Endothelial cell of umbilical vein (primary cell): ENCODE measurements at regions not wholly inside any gene's neighbourhood (a gene's known extent, or its start where the extent isn't known, plus 50 kb on each side); places are given as distances from the start of the nearest gene placed in this dataset.

Experiments
- BruUV-seq: library from RNA; stranded (reverse); fragments of 400-500 nt; replicated peaks from 2 replicates; lab custom pipeline; 2021; lab: Mats Ljungman, UMichigan
- CTCF ChIA-PET: fragments of 300-600, 350-600 bp; sonication (Branson Sonifier 250); formaldehyde crosslinking; loops from one replicate; lab custom pipeline; 2021; ENCODE audit warnings: antibody characterized with exemption, inconsistent platforms; lab: Charles Lee
- POLR2A ChIA-PET: fragments of 300-600, 350-600 bp; sonication (Branson Sonifier 250); formaldehyde crosslinking; loops from one replicate; lab custom pipeline; 2021; ENCODE audit warnings: antibody characterized with exemption, inconsistent platforms; lab: Charles Lee
- DNase-seq: peaks from one replicate; pipeline ENCODE4 v3.0.0-alpha.2; 2011; ENCODE audit warnings: low read depth, low spot score
- FAIRE-seq: peaks from 2 replicates; lab custom pipeline; 2011; peaks lifted over from hg19 to GRCh38; lab: Jason Lieb, UNC
- H2AFZ ChIP-seq: 2 replicates; pipeline ENCODE4 v1.6.0; 2012; ENCODE audit warnings: low read depth, low read length, control low read depth, inconsistent platforms
- H3K27ac ChIP-seq: 2 replicates; pipeline ENCODE4 v1.5.1; 2011; ENCODE audit warnings: low read depth, mild to moderate bottlenecking, control low read depth, low read length, moderate library complexity; ENCODE audit not compliant: insufficient read depth
- H3K27me3 ChIP-seq, 2 experiments: 2 replicates each; pipeline versions ENCODE4 v1.6.0 to v1.6.1; 2011; ENCODE audit warnings: low read length in 2 of 2, mixed read lengths in 1 of 2; ENCODE audit not compliant: control insufficient read depth in 2 of 2, insufficient read depth in 2 of 2
- H3K36me3 ChIP-seq, 2 experiments: 2 replicates in 1 of 2; 3 replicates in 1 of 2; pipeline ENCODE4 v1.5.1; 2011; ENCODE audit warnings: low read length in 2 of 2, mild to moderate bottlenecking in 1 of 2, moderate library complexity in 1 of 2; ENCODE audit not compliant: control insufficient read depth in 2 of 2, insufficient read depth in 2 of 2; ENCODE audit errors: extremely low read depth in 1 of 2
- H3K4me1 ChIP-seq: 3 replicates; pipeline ENCODE4 v1.5.1; 2011; ENCODE audit warnings: mild to moderate bottlenecking, low read length; ENCODE audit not compliant: control insufficient read depth, insufficient read depth; ENCODE audit errors: extremely low read depth
- H3K4me2 ChIP-seq: 2 replicates; pipeline ENCODE4 v1.6.1; 2011; ENCODE audit warnings: low read length, control low read depth, mixed read lengths; ENCODE audit not compliant: insufficient read depth
- H3K4me3 ChIP-seq, 3 experiments: fragments of 200-600 bp in 1 of 3; sonication (generic), shearing (Covaris generic) in 1 of 3; replicated peaks in 1 of 3; 2 replicates each; pipeline ENCODE4 v1.5.1; 2011 to 2016; ENCODE audit warnings: control low read depth in 3 of 3, low read length in 3 of 3, mild to moderate bottlenecking in 2 of 3, inconsistent platforms in 1 of 3, low read depth in 1 of 3, moderate library complexity in 1 of 3; ENCODE audit not compliant: insufficient read depth in 1 of 3
- H3K79me2 ChIP-seq: 2 replicates; pipeline ENCODE4 v1.6.0; 2012; ENCODE audit warnings: low read length, inconsistent platforms; ENCODE audit not compliant: control insufficient read depth, insufficient read depth
- H3K9ac ChIP-seq: replicated peaks from 2 replicates; pipeline ENCODE3; 2011; ENCODE audit warnings: low read length, control low read depth; ENCODE audit not compliant: insufficient read depth; ENCODE audit errors: extremely low read depth
- H3K9me1 ChIP-seq: replicated peaks from 3 replicates; pipeline ENCODE4 v1.6.0; 2011; ENCODE audit warnings: mild to moderate bottlenecking, low read length; ENCODE audit not compliant: control insufficient read depth, insufficient read depth; ENCODE audit errors: extremely low read depth
- H3K9me3 ChIP-seq: replicated peaks from 2 replicates; pipeline ENCODE4 v1.5.1; 2012; ENCODE audit warnings: low read length, inconsistent platforms; ENCODE audit not compliant: control insufficient read depth, insufficient read depth
- H4K20me1 ChIP-seq: replicated peaks from 2 replicates; pipeline ENCODE3; 2011; ENCODE audit warnings: mild to moderate bottlenecking, low read length; ENCODE audit not compliant: control insufficient read depth, insufficient read depth; ENCODE audit errors: extremely low read depth
- EZH2 ChIP-seq: IDR thresholded peaks from 2 replicates; pipeline ENCODE4 v1.6.1; 2012; ENCODE audit warnings: borderline replicate concordance, low read depth, mild to moderate bottlenecking, moderate library complexity, low read length, inconsistent platforms; ENCODE audit not compliant: severe bottlenecking
- FOS ChIP-seq: IDR thresholded peaks from 2 replicates; pipeline ENCODE4 v1.6.1; 2011; ENCODE audit warnings: mild to moderate bottlenecking, low read length, moderate library complexity, borderline replicate concordance; ENCODE audit not compliant: insufficient read depth
- GATA2 ChIP-seq: IDR thresholded peaks from 2 replicates; pipeline ENCODE4 v1.7.0; 2011; ENCODE audit warnings: low read depth, mild to moderate bottlenecking, moderate library complexity, mixed read lengths, low read length; ENCODE audit not compliant: insufficient read length, insufficient read depth
- JUN ChIP-seq: IDR thresholded peaks from 2 replicates; pipeline ENCODE4 v1.6.1; 2011; ENCODE audit warnings: borderline replicate concordance, low read depth; ENCODE audit not compliant: insufficient read length, insufficient read depth
- MYC ChIP-seq: IDR thresholded peaks from one replicate; pipeline ENCODE4 v1.6.1; 2011; ENCODE audit warnings: mild to moderate bottlenecking, low read depth, low read length
- POLR2A ChIP-seq: IDR thresholded peaks from 2 replicates; pipeline ENCODE4 v1.6.1; 2012; ENCODE audit warnings: low read depth, mild to moderate bottlenecking, control low read depth, low read length
- POLR2AphosphoS5 ChIP-seq: IDR thresholded peaks from 2 replicates; pipeline ENCODE4 v1.6.1; 2012; ENCODE audit warnings: low read depth, mild to moderate bottlenecking, control low read depth, low read length, moderate library complexity; ENCODE audit not compliant: insufficient read depth
- dilution Hi-C: fragments of 300-500 bp; cut with MboI; formaldehyde crosslinking; loops from one replicate; pipeline ENCODE4 v1.15.0; 2019; ENCODE audit warnings: low sequenced_read_pairs; ENCODE audit not compliant: extremely low pct_ligation_motif_present
- intact Hi-C: fragments of 100-400 bp; cut with micrococcal nuclease; formaldehyde crosslinking; loops from one replicate; pipeline ENCODE4 v1.10.0; 2022
- TF ChIP-seq, protein P1 (sequence below): IDR thresholded peaks from 2 replicates; pipeline ENCODE4 v1.6.1; 2011; ENCODE audit not compliant: insufficient read depth, insufficient read length
- TF ChIP-seq, protein P2 (sequence below), 2 donors: IDR thresholded peaks; 1 replicate in 1 of 2; 2 replicates in 1 of 2; pipeline ENCODE4 v1.5.1; 2011; ENCODE audit warnings: low read length in 2 of 2, mild to moderate bottlenecking in 2 of 2, moderate library complexity in 2 of 2, control low read depth in 1 of 2, inconsistent platforms in 1 of 2, low read depth in 1 of 2; ENCODE audit not compliant: insufficient read depth in 1 of 2; ENCODE audit errors: extremely low read depth in 1 of 2

GRCh38 chr11:88402784-88403183 lies 65.2 kb upstream of the CTSC start:
- Histone ChIP-seq H3K4me1 (peaks cover 50% of the 10 kb centered on the region), H3K4me2 (peak overlapping the region; percentile 91), H2AFZ (no peak overlapping the region), H3K9ac (peak overlapping the region; percentile 80), H3K79me2 (no peaks in the 10 kb centered on the region), H3K4me3 (peak overlapping the region in 1 of 3 experiments; percentile 43), H4K20me1 (no peaks in the 10 kb centered on the region), H3K36me3 (no peaks in the 10 kb centered on the region), H3K27ac (peak overlapping the region; percentile 95), H3K27me3 (no peaks in the 10 kb centered on the region), H3K9me1 (no peaks in the 10 kb centered on the region), H3K9me3 (no peaks in the 10 kb centered on the region)
- dilution Hi-C loops = no loop called here
- ChIA-PET POLR2A (interaction anchor here (0.7 kb wide), 1 partner anchor 135 kb away, joined by 3 read pairs; no protein-coding TSS in a partner anchor), CTCF (interaction anchor here (1.0 to 2.1 kb wide), 6 partner anchors 12 to 141 kb away, joined by 3 to 6 read pairs (median 4); no protein-coding TSS in a partner anchor)
- no peak for DNase-seq
- no peak for FAIRE-seq
- TF ChIP-seq GATA2 (no peak), MYC (no peak), POLR2A (no peak), EZH2 (no peak), POLR2AphosphoS5 (no peak), FOS (no peak), JUN (no peak)
- TF ChIP-seq, protein P1, sequence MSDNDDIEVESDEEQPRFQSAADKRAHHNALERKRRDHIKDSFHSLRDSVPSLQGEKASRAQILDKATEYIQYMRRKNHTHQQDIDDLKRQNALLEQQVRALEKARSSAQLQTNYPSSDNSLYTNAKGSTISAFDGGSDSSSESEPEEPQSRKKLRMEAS = no peak
- TF ChIP-seq, protein P2, sequence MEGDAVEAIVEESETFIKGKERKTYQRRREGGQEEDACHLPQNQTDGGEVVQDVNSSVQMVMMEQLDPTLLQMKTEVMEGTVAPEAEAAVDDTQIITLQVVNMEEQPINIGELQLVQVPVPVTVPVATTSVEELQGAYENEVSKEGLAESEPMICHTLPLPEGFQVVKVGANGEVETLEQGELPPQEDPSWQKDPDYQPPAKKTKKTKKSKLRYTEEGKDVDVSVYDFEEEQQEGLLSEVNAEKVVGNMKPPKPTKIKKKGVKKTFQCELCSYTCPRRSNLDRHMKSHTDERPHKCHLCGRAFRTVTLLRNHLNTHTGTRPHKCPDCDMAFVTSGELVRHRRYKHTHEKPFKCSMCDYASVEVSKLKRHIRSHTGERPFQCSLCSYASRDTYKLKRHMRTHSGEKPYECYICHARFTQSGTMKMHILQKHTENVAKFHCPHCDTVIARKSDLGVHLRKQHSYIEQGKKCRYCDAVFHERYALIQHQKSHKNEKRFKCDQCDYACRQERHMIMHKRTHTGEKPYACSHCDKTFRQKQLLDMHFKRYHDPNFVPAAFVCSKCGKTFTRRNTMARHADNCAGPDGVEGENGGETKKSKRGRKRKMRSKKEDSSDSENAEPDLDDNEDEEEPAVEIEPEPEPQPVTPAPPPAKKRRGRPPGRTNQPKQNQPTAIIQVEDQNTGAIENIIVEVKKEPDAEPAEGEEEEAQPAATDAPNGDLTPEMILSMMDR (IDR thresholded peaks at IDR 0.05; ENCODE audit: extremely low read depth in 1 of 2, insufficient read depth in 1 of 2, low read depth in 1 of 2, low read length in 2 of 2) = no peak
- intact Hi-C loops = loop anchor here (1.0 to 5.0 kb wide), 6 partner anchors 12 to 1205 kb away; partner anchors contain the start of gene CTSC
- no TSS peak for BruUV-seq
